Mesothelial cell of epicardium (in vitro differentiated cells): ENCODE measurements at regions not wholly inside any gene's neighbourhood (a gene's known extent, or its start where the extent isn't known, plus 50 kb on each side); places are given as distances from the start of the nearest gene placed in this dataset.

Experiments
- DNase-seq, 2 experiments: peaks; one replicate each; pipeline ENCODE4 v3.0.0; 2021; ENCODE audit warnings: low spot score in 2 of 2; ENCODE audit not compliant: unreplicated experiment in 2 of 2
- H3K27ac Mint-ChIP-seq: 2 replicates; pipeline ENCODE4 v1.8.0; 2021; ENCODE audit warnings: mixed read lengths
- H3K27me3 Mint-ChIP-seq: 2 replicates; pipeline ENCODE4 v1.8.0; 2021; ENCODE audit warnings: low read depth, mixed read lengths
- H3K36me3 Mint-ChIP-seq: 2 replicates; pipeline ENCODE4 v1.8.0; 2021; ENCODE audit warnings: mixed read lengths
- H3K4me1 Mint-ChIP-seq: 2 replicates; pipeline ENCODE4 v1.8.0; 2021; ENCODE audit warnings: mixed read lengths
- H3K4me3 Mint-ChIP-seq: 2 replicates; pipeline ENCODE4 v1.8.0; 2021; ENCODE audit warnings: mild to moderate bottlenecking, moderate library complexity, mixed read lengths
- H3K9me3 Mint-ChIP-seq: 2 replicates; pipeline ENCODE4 v1.8.0; 2021; ENCODE audit warnings: mixed read lengths
- TF ChIP-seq, protein P1 (sequence below): fragments of 200-600 bp; sonication (generic); IDR thresholded peaks from one replicate; pipeline ENCODE4 v1.5.0; 2021; ENCODE audit warnings: antibody characterized with exemption; ENCODE audit not compliant: unreplicated experiment

DNA sequence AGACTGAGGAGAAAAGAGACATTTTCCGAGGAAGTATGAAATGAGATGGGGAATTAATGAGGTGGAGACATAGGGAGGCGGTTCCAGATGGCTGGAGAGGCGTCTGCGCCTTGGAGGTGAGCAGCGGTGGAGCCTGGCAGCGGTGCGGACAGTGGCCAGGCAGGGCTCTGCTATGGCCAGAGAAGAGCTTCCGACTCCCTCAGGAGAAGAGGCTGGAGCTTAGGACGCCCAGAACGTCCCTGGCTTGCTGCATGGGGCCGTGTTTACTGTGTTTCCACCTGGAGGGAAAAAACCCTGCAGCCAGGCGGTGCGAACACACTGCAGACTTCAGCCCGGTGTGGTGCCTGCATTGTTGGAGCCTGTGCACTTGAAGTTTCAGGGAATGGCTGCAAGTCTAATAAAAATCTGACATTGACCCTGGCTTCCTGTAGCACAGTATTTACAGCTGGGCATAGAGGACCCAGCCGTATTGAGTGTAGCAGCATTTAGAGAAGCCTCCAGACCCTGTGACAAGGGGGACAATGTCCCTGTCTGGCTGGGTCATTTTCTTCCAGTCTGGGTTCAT lies 447.1 kb upstream of the MKI67 start:
- TF ChIP-seq, protein P1, sequence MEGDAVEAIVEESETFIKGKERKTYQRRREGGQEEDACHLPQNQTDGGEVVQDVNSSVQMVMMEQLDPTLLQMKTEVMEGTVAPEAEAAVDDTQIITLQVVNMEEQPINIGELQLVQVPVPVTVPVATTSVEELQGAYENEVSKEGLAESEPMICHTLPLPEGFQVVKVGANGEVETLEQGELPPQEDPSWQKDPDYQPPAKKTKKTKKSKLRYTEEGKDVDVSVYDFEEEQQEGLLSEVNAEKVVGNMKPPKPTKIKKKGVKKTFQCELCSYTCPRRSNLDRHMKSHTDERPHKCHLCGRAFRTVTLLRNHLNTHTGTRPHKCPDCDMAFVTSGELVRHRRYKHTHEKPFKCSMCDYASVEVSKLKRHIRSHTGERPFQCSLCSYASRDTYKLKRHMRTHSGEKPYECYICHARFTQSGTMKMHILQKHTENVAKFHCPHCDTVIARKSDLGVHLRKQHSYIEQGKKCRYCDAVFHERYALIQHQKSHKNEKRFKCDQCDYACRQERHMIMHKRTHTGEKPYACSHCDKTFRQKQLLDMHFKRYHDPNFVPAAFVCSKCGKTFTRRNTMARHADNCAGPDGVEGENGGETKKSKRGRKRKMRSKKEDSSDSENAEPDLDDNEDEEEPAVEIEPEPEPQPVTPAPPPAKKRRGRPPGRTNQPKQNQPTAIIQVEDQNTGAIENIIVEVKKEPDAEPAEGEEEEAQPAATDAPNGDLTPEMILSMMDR: no peak
- Mint-ChIP-seq H3K36me3 (no peaks in the 10 kb centered on the region), H3K4me1 (peaks cover 44% of the 10 kb centered on the region), H3K27me3 (peaks cover 89% of the 10 kb centered on the region), H3K4me3 (no peak overlapping the region), H3K9me3 (no peaks in the 10 kb centered on the region), H3K27ac (peak overlapping the region; percentile 72)
- DNase-seq: no peak

DNA sequence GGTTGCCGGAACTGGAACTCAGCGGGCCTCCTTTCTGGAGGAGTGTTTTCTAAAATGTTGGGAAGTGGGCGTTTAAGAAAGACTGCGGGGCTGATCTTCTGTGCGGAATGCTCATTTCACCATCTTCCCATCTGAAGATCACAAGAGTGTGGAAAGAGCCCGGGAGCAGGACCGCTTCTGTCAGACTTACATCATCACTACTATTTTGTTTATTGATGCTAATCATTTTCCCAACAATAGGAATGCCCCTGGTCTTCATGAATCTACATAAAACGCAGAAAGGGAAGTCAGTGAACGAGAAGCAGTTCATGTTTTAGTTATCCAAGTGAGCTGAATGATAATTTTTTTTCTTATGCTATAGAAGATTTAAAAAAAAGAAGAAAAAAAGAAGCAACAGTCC lies 447.8 kb upstream of the MKI67 start:
- TF ChIP-seq, protein P1: no peak
- peak overlapping the region; percentile 72 for H3K27ac Mint-ChIP-seq

DNA sequence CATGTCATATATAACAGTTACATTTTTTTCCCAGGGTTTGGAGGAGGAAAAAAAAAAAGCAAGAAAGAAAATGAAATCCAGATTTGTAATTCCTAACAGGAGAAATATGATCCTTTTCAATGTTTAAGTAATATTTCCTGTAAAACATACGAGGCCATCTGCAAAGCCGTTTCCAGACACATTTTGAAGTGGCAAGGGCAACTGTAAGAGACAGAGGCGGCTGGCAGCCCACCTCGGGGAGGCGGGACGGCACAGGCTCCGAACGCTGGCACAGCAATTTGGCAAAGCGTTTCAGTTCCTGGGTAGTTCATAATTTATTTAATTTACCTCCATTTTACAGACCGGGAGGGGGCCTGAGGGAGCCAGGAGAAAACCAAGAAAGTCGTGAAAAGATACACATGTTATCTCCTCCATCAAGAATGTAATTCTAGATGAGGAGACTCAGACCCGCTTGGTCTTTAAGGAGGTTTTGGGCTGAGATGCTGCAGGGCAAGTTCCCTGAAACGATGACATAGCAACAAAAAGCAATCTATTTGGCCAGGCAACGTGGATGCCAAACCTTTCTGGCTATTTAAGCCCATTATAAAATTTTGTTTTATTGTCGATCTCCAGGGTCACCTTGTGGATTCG lies 448.5 kb upstream of the MKI67 start:
- no peak for DNase-seq
- peak overlapping the region; percentile 88 for H3K27ac Mint-ChIP-seq
- TF ChIP-seq, protein P1: no peak
- H3K9me3 Mint-ChIP-seq: no peaks in the 10 kb centered on the region
- H3K4me3 Mint-ChIP-seq: peak overlapping the region; percentile 38
- H3K27me3 Mint-ChIP-seq: peaks cover 91% of the 10 kb centered on the region
- H3K36me3 Mint-ChIP-seq: no peaks in the 10 kb centered on the region
- H3K4me1 Mint-ChIP-seq: peaks cover 53% of the 10 kb centered on the region

More for the DNA sequence above, 447.8 kb upstream of the MKI67 start:
- no peak overlapping the region for H3K4me3 Mint-ChIP-seq
- H3K9me3 Mint-ChIP-seq: no peaks in the 10 kb centered on the region
- DNase-seq: no peak
- peaks cover 50% of the 10 kb centered on the region for H3K4me1 Mint-ChIP-seq
- H3K36me3 Mint-ChIP-seq: no peaks in the 10 kb centered on the region
- peaks cover 90% of the 10 kb centered on the region for H3K27me3 Mint-ChIP-seq

DNA sequence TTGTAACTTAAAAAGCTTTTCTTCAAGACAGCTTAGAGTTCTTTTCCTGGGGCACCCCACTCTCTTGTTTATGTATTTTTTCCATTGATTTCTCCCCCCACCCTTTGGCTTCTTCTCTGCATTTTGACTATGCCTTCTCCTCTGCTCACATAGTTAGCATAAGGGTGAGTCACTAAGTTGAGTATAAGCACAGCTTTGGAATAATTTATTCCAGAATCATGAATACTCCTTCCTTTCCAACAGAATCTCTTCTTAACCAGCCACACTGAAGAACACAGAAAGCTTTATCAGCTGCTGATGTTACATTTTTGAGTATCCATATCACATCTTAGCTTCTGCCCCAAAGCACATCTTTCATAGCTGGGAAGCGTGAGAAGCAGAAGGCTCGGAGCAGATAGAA lies 449.5 kb upstream of the MKI67 start:
- no peaks in the 10 kb centered on the region for H3K9me3 Mint-ChIP-seq
- TF ChIP-seq, protein P1: no peak
- H3K4me3 Mint-ChIP-seq: no peak overlapping the region
- H3K4me1 Mint-ChIP-seq: peaks cover 54% of the 10 kb centered on the region
- peaks cover 89% of the 10 kb centered on the region for H3K27me3 Mint-ChIP-seq
- H3K36me3 Mint-ChIP-seq: no peaks in the 10 kb centered on the region
- DNase-seq: no peak
- H3K27ac Mint-ChIP-seq: peak overlapping the region; percentile 45

DNA sequence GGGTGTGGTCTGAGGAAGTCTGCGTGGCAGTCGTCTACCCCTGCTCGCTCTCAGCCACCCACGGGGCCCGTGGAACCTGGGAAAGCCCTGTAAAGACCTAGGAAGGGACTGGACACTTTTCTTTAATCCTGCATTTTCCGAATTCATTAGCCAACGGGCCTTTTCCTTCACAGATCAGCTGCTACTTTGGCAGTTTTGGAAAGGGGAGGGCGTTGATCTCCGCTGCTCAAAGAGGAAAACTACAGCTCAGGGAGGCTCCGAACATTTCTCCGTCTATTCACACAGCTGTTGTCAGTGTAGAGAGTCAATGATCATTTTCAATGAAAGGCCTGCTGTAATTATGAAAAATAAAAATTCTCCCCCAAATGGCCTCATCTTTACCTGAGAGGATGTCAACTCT lies 450.1 kb upstream of the MKI67 start:
- no peaks in the 10 kb centered on the region for H3K36me3 Mint-ChIP-seq
- H3K4me1 Mint-ChIP-seq: peaks cover 58% of the 10 kb centered on the region
- no peaks in the 10 kb centered on the region for H3K9me3 Mint-ChIP-seq
- H3K27ac Mint-ChIP-seq: no peak overlapping the region
- H3K27me3 Mint-ChIP-seq: peaks cover 90% of the 10 kb centered on the region
- TF ChIP-seq, protein P1: no peak
- H3K4me3 Mint-ChIP-seq: no peak overlapping the region
- no peak for DNase-seq
